Mesodermal cell (in vitro differentiated cells): ENCODE measurements at regions not wholly inside any gene's neighbourhood (a gene's known extent, or its start where the extent isn't known, plus 50 kb on each side); places are given as distances from the start of the nearest gene placed in this dataset.

Experiments
- H3K27ac ChIP-seq: 2 replicates; pipeline ENCODE4 v1.7.0; 2013; ENCODE audit warnings: mild to moderate bottlenecking, low read depth, low read length, moderate library complexity; ENCODE audit not compliant: severe bottlenecking
- H3K36me3 ChIP-seq: 2 replicates; pipeline ENCODE4 v1.7.1; 2013; ENCODE audit warnings: mild to moderate bottlenecking, low read length, moderate library complexity; ENCODE audit not compliant: control insufficient read depth, insufficient read depth
- H3K4me1 ChIP-seq: one replicate; pipeline ENCODE4 v1.7.1; 2013; ENCODE audit warnings: mild to moderate bottlenecking, low read length; ENCODE audit not compliant: insufficient read depth, control insufficient read depth, poor library complexity, severe bottlenecking
- H3K4me3 ChIP-seq: 2 replicates; pipeline ENCODE4 v1.7.0; 2013; ENCODE audit warnings: low read length, control low read depth, mild to moderate bottlenecking; ENCODE audit not compliant: insufficient read depth, poor library complexity, severe bottlenecking; ENCODE audit errors: extremely low read depth
- H3K9me3 ChIP-seq: 2 replicates; pipeline ENCODE4 v1.7.1; 2013; ENCODE audit warnings: mild to moderate bottlenecking, low read length, moderate library complexity; ENCODE audit not compliant: control insufficient read depth
- WGBS, 2 experiments: methylation state at CpG; one replicate each; pipeline ENCODE4 v1.1.5; 2013; ENCODE audit warnings: missing lambda C conversion rate in 2 of 2; ENCODE audit not compliant: insufficient coverage in 2 of 2; 5-methylcytosine and 5-hydroxymethylcytosine counted together

GRCh38 chr18:55886886-55887285 is 298.9 kb upstream of the TCF4 start:
- WGBS, 2 experiments: 84 to 91% methylated on average over 3 of the region's 4 CpGs
- Histone ChIP-seq H3K9me3 (no peaks in the 10 kb centered on the region), H3K4me3 (no peak overlapping the region), H3K36me3 (no peaks in the 10 kb centered on the region), H3K27ac (no peak overlapping the region), H3K4me1 (no peaks in the 10 kb centered on the region)

GRCh38 chr18:55884498-55884897 is 296.5 kb upstream of the TCF4 start:
- WGBS, 2 experiments: 100% methylated on average over 1 of the region's 2 CpGs
- Histone ChIP-seq H3K27ac (no peak overlapping the region), H3K4me3 (no peak overlapping the region), H3K9me3 (no peaks in the 10 kb centered on the region), H3K36me3 (no peaks in the 10 kb centered on the region), H3K4me1 (peaks cover 3% of the 10 kb centered on the region)

DNA sequence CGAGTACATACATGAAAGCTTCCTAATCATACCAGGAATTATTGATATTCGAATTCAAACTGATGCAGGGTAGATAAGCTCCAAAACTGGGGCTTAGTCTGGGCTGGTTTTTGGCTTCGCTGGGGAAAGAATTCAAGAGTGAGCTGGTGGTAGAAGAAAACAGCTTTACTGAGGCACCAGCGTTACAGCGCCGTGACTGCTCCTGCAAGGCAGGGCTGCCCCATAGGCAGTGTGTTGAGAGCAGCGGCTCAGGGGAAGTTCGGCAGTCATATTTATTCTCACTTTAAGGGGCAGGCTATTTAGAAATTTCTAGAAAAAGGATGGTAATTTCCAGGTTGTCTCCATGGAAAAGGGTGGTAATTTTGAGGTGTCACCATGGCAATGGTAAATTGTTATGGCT is 292.6 kb upstream of the TCF4 start:
- H3K4me3 ChIP-seq: no peak overlapping the region
- 74 to 89% methylated on average over 6 to 8 of the region's 8 CpGs for WGBS, 2 experiments
- H3K4me1 ChIP-seq: peaks cover 6% of the 10 kb centered on the region
- no peaks in the 10 kb centered on the region for H3K9me3 ChIP-seq
- no peaks in the 10 kb centered on the region for H3K36me3 ChIP-seq
- no peak overlapping the region for H3K27ac ChIP-seq

- H3K4me1 ChIP-seq: peaks cover 11% of the 10 kb centered on the region
- H3K27ac ChIP-seq: no peak overlapping the region
- H3K4me3 ChIP-seq: no peak overlapping the region
- no CpG with 5 or more reads among the region's 2 CpGs for WGBS, 2 experiments
- no peaks in the 10 kb centered on the region for H3K36me3 ChIP-seq
- H3K9me3 ChIP-seq: no peaks in the 10 kb centered on the region
Measured at GRCh38 chr18:55879331-55879730, 291.3 kb upstream of the TCF4 start.

DNA sequence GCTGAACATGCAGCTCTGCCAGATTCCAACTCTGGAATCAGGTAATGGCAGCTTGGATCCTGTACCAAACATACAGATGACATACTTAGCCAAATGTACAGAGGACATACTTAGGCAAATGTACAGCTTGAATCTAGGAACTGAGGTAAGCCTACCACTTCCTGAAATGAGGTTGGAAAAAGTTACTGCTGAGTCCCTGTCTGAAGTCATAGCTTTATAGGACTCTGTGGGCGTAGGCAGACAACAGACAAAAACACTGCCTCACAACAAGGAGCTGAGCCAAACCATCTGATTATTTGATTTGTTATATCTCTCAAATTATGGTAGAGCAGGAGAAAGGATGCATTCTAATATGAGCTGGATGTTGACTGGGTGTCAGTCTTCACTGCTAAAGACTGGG is 290.2 kb upstream of the TCF4 start:
- WGBS, 2 experiments: no CpG with 5 or more reads among the region's 1 CpG
- no peak overlapping the region for H3K4me3 ChIP-seq
- no peaks in the 10 kb centered on the region for H3K9me3 ChIP-seq
- peak overlapping the region; percentile 5 for H3K27ac ChIP-seq
- H3K4me1 ChIP-seq: peaks cover 11% of the 10 kb centered on the region
- no peaks in the 10 kb centered on the region for H3K36me3 ChIP-seq

- no peak overlapping the region for H3K4me3 ChIP-seq
- no peaks in the 10 kb centered on the region for H3K36me3 ChIP-seq
- peaks cover 11% of the 10 kb centered on the region for H3K4me1 ChIP-seq
- no peaks in the 10 kb centered on the region for H3K9me3 ChIP-seq
- no CpG with 5 or more reads among the region's 1 CpG for WGBS, 2 experiments
- H3K27ac ChIP-seq: no peak overlapping the region
Measured at GRCh38 chr18:55877321-55877720, 289.3 kb upstream of the TCF4 start.

DNA sequence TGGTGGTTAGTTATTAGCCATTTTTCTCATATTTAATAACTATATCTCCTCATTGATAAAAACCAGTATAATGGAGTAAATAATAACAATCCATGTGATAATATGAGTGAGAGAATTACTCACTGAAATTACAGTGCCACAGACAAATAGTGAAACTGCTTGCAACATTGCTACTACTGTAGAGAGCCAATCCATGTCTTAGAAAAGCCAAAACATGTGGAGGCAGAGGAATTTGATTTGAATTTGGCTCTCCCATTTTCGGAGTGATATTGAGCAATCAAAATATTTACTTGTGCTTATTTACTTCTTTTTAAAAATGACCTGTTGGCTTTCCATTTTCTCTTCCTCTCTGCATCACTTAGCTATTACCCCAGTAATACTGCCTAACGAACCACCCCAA is 288.3 kb upstream of the TCF4 start:
- Histone ChIP-seq H3K27ac (no peak overlapping the region), H3K9me3 (no peaks in the 10 kb centered on the region), H3K4me3 (no peak overlapping the region), H3K36me3 (no peaks in the 10 kb centered on the region), H3K4me1 (peaks cover 11% of the 10 kb centered on the region)
- WGBS, 2 experiments: 100% methylated on average over 1 of the region's 2 CpGs

DNA sequence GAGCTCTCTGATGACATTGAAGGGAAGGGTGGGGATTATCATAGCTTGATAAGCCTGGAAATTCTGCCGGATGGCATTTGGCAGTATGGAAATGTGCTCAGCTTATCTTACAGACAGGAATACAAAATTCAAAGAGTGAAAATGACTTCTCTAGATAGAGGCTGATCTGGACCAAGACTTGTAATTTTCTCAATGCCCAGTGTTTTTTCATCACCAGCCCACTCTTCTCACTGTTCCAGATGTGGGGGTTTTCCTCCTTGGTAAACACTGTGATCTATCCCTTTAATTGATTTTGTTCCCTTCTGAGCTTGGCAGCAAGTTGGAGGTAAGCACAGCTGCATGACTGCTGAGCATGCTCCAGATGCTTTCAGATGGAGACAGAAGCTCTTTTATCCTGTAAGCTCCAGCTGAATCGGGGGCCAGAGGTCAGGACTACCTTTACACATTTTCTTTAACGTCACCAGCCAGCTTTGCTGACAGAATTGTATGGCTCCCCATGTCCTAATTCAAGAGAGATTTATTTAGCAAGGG is 287.4 kb upstream of the TCF4 start:
- Histone ChIP-seq H3K36me3 (no peaks in the 10 kb centered on the region), H3K9me3 (no peaks in the 10 kb centered on the region), H3K4me1 (peaks cover 8% of the 10 kb centered on the region), H3K4me3 (no peak overlapping the region), H3K27ac (no peak overlapping the region)
- WGBS, 2 experiments: 29 to 50% methylated on average over 1 of the region's 3 CpGs

- H3K4me3 ChIP-seq: no peak overlapping the region
- no peak overlapping the region for H3K27ac ChIP-seq
- no peaks in the 10 kb centered on the region for H3K9me3 ChIP-seq
- no peaks in the 10 kb centered on the region for H3K4me1 ChIP-seq
- WGBS, 2 experiments: 92 to 100% methylated on average over 2 to 5 of the region's 7 CpGs
- H3K36me3 ChIP-seq: no peaks in the 10 kb centered on the region
Measured at GRCh38 chr18:55869556-55870501, 281.8 kb upstream of the TCF4 start.

DNA sequence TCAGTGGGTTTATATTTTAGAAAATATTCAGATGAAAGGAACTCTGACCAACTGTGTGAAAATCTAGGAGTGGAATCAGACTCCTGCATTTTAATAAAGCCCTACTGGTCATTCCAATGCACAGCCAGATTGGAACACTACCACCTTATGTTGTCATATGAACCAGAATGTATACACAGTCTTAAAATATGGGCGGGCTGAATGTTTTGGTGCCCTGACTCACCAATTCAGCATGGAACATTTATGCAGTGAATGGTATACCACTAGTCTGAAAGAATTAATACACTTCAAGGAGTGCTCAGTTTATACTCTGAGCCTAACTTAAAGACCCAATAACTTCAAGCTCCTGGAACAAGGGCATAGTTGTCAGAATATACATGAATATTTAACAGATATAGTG is 280.9 kb upstream of the TCF4 start:
- no peak overlapping the region for H3K4me3 ChIP-seq
- 78% methylated on average over 1 of the region's 1 CpG; no CpG with 5 or more reads in 1 of the 2 experiments for WGBS, 2 experiments
- H3K36me3 ChIP-seq: no peaks in the 10 kb centered on the region
- H3K27ac ChIP-seq: no peak overlapping the region
- no peaks in the 10 kb centered on the region for H3K9me3 ChIP-seq
- peaks cover 2% of the 10 kb centered on the region for H3K4me1 ChIP-seq

GRCh38 chr18:55866886-55867285 is 278.9 kb upstream of the TCF4 start:
- H3K4me1 ChIP-seq: peaks cover 3% of the 10 kb centered on the region
- H3K36me3 ChIP-seq: no peaks in the 10 kb centered on the region
- no peak overlapping the region for H3K4me3 ChIP-seq
- no peaks in the 10 kb centered on the region for H3K9me3 ChIP-seq
- WGBS, 2 experiments: 94 to 100% methylated on average over 3 to 4 of the region's 7 CpGs
- H3K27ac ChIP-seq: no peak overlapping the region
